IPS-20b (cell line): ENCODE measurements at regions not wholly inside any gene's neighbourhood (a gene's known extent, or its start where the extent isn't known, plus 50 kb on each side); places are given as distances from the start of the nearest gene placed in this dataset.

ENCODE experiments used
- H3K27ac ChIP-seq: one replicate; pipeline ENCODE4 v1.5.1; 2013; ENCODE audit warnings: low read length
- H3K27me3 ChIP-seq: 2 replicates; pipeline ENCODE4 v1.6.1; 2013; ENCODE audit warnings: mild to moderate bottlenecking, low read length, inconsistent platforms; ENCODE audit not compliant: insufficient read depth
- H3K36me3 ChIP-seq: 2 replicates; pipeline ENCODE4 v1.6.1; 2013; ENCODE audit warnings: low read depth, mild to moderate bottlenecking, inconsistent platforms, low read length, moderate library complexity; ENCODE audit not compliant: insufficient read depth
- H3K4me1 ChIP-seq: 2 replicates; pipeline ENCODE4 v1.6.1; 2013; ENCODE audit warnings: mild to moderate bottlenecking, control low read depth, inconsistent platforms, low read length, moderate library complexity; ENCODE audit not compliant: insufficient read depth
- H3K4me3 ChIP-seq: 2 replicates; pipeline ENCODE4 v1.5.1; 2013; ENCODE audit warnings: mild to moderate bottlenecking, low read length, inconsistent platforms
- H3K9ac ChIP-seq: 2 replicates; pipeline ENCODE4 v1.6.1; 2013; ENCODE audit warnings: low read depth, mild to moderate bottlenecking, inconsistent platforms, low read length, moderate library complexity
- H3K9me3 ChIP-seq: 2 replicates; pipeline ENCODE4 v1.6.1; 2013; ENCODE audit warnings: mild to moderate bottlenecking, low read depth, low read length, inconsistent platforms; ENCODE audit not compliant: insufficient read depth

- Histone ChIP-seq H3K4me3 (no peak overlapping the region), H3K36me3 (no peaks in the 10 kb centered on the region), H3K27ac (no peak overlapping the region), H3K9ac (no peak overlapping the region), H3K9me3 (no peaks in the 10 kb centered on the region), H3K4me1 (no peaks in the 10 kb centered on the region), H3K27me3 (no peaks in the 10 kb centered on the region)
These were observed 145.3 kb upstream of the ITGA4 start for GRCh38 chr2:181311837-181312236.

GRCh38 chr2:181312515-181312927 lies 144.7 kb upstream of the ITGA4 start:
- Histone ChIP-seq H3K4me1 (no peaks in the 10 kb centered on the region), H3K9ac (no peak overlapping the region), H3K27ac (no peak overlapping the region), H3K36me3 (no peaks in the 10 kb centered on the region), H3K4me3 (no peak overlapping the region), H3K9me3 (no peaks in the 10 kb centered on the region), H3K27me3 (no peaks in the 10 kb centered on the region)

GRCh38 chr2:181313845-181314244 lies 143.3 kb upstream of the ITGA4 start:
- Histone ChIP-seq H3K4me3 (no peak overlapping the region), H3K27me3 (no peaks in the 10 kb centered on the region), H3K9ac (no peak overlapping the region), H3K36me3 (no peaks in the 10 kb centered on the region), H3K27ac (no peak overlapping the region), H3K9me3 (no peaks in the 10 kb centered on the region), H3K4me1 (0 out of 2 replicates have a peak, but pooled peaks cover under 1% of the 10 kb centered on the region)

DNA sequence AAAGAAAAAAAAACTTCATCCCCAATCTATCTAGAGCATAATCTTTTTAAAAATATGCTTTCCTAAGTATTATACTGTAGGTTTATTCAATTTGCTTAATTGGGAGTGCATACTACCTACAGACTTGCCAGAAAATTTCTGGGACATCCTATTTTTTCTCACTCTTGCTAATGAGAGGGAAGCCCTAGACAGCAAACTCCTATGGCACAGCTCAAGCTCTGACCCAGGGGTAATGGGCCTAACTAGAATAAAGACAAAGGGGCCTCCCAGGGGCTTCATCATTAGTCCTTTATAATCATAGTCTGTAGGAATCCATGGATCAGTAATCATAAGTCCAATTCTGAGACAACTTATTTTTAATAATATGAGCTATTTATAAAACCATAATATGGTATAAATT lies 142.6 kb upstream of the ITGA4 start:
- H3K36me3 ChIP-seq: no peaks in the 10 kb centered on the region
- no peaks in the 10 kb centered on the region for H3K9me3 ChIP-seq
- no peak overlapping the region for H3K4me3 ChIP-seq
- H3K27ac ChIP-seq: no peak overlapping the region
- H3K4me1 ChIP-seq: 0 out of 2 replicates have a peak, but pooled peaks cover 3% of the 10 kb centered on the region
- no peak overlapping the region for H3K9ac ChIP-seq
- no peaks in the 10 kb centered on the region for H3K27me3 ChIP-seq

DNA sequence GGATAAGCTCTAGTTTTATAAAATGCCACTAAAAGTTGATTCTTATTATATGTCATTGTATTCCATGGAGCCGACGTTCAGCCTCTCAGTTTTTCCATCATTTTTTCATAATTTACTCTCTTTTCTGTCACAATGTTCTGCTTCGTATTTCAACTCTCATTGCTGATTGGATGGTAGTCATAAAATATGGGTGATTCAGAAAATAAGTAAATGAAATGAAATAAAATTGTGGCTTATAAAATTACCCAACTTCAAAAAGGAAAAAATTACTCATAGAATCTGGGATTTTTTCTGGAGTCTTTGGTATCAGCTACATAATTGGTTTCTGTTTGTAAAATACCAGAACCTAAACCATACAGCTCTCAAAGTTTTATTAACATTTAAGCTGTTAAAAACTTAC lies 139.7 kb upstream of the ITGA4 start:
- no peaks in the 10 kb centered on the region for H3K36me3 ChIP-seq
- no peaks in the 10 kb centered on the region for H3K9me3 ChIP-seq
- no peaks in the 10 kb centered on the region for H3K27me3 ChIP-seq
- no peak overlapping the region for H3K9ac ChIP-seq
- 0 out of 2 replicates have a peak, but pooled peaks cover 3% of the 10 kb centered on the region for H3K4me1 ChIP-seq
- no peak overlapping the region for H3K27ac ChIP-seq
- no peak overlapping the region for H3K4me3 ChIP-seq

GRCh38 chr2:181318504-181319280 lies 138.5 kb upstream of the ITGA4 start:
- Histone ChIP-seq H3K36me3 (no peaks in the 10 kb centered on the region), H3K9me3 (no peaks in the 10 kb centered on the region), H3K9ac (no peak overlapping the region), H3K4me1 (peaks cover 7% of the 10 kb centered on the region; the same call in 1 of the 2 replicates), H3K27ac (no peak overlapping the region), H3K4me3 (no peak overlapping the region), H3K27me3 (no peaks in the 10 kb centered on the region)

- no peak overlapping the region for H3K27ac ChIP-seq
- H3K4me1 ChIP-seq: peaks cover 11% of the 10 kb centered on the region; the same call in 1 of the 2 replicates
- H3K9me3 ChIP-seq: no peaks in the 10 kb centered on the region
- no peak overlapping the region for H3K4me3 ChIP-seq
- no peaks in the 10 kb centered on the region for H3K36me3 ChIP-seq
- H3K27me3 ChIP-seq: no peaks in the 10 kb centered on the region
- no peak overlapping the region for H3K9ac ChIP-seq
These were observed 137.9 kb upstream of the ITGA4 start for GRCh38 chr2:181319286-181319685.

GRCh38 chr2:181320638-181321037 lies 136.5 kb upstream of the ITGA4 start:
- Histone ChIP-seq H3K27me3 (no peaks in the 10 kb centered on the region), H3K9ac (no peak overlapping the region), H3K4me3 (no peak overlapping the region), H3K9me3 (no peaks in the 10 kb centered on the region), H3K4me1 (peaks cover 14% of the 10 kb centered on the region; the same call in 1 of the 2 replicates), H3K27ac (no peak overlapping the region), H3K36me3 (no peaks in the 10 kb centered on the region)

DNA sequence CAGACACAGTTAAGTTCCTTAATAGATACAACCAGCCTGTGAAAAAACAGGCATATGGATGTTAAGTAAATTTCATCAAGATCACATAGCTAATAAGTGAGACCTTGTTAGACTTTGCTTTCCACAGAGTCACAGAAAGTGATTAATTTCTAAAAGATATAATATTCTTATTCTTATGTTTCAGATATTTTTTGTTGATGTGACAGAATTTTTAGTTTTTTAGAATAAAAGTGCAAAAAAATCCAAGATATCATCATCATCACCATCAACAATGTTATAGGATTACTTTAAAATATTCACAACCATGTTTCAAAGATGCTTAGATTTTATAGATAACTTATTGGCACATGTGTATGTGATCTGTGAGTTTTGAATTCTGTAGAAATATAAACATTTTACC lies 132.3 kb upstream of the ITGA4 start:
- no peaks in the 10 kb centered on the region for H3K9me3 ChIP-seq
- no peak overlapping the region for H3K4me3 ChIP-seq

GRCh38 chr2:181326661-181327060 lies 130.5 kb upstream of the ITGA4 start:
- peaks cover 11% of the 10 kb centered on the region; the same call in 1 of the 2 replicates for H3K4me1 ChIP-seq
- H3K9ac ChIP-seq: no peak overlapping the region
- H3K9me3 ChIP-seq: no peaks in the 10 kb centered on the region
- H3K36me3 ChIP-seq: no peaks in the 10 kb centered on the region
- no peaks in the 10 kb centered on the region for H3K27me3 ChIP-seq
- no peak overlapping the region for H3K27ac ChIP-seq
- H3K4me3 ChIP-seq: no peak overlapping the region

More for the DNA sequence above, 132.3 kb upstream of the ITGA4 start:
- no peaks in the 10 kb centered on the region for H3K27me3 ChIP-seq
- H3K9ac ChIP-seq: no peak overlapping the region
- H3K4me1 ChIP-seq: peaks cover 11% of the 10 kb centered on the region; the same call in 1 of the 2 replicates
- no peaks in the 10 kb centered on the region for H3K36me3 ChIP-seq
- no peak overlapping the region for H3K27ac ChIP-seq

DNA sequence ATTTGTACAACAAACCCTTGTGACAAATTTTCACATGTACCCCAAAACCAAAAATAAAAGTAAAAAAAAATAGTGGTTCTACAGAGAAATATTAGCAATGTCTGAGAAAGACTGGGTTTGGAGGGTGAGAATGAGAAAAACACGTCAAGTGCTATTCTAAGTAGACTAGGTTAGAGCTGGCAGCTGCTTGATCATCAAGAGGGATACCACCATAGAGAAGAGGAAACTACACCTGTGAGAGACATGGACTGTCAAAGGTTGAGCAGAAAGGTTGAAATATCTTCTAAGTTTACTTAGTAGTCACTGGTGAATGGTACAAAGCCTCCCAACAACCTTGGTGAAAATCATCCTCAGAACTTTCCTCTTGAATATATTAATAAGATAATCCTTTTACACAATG lies 126.9 kb upstream of the ITGA4 start:
- H3K27me3 ChIP-seq: no peaks in the 10 kb centered on the region
- H3K4me3 ChIP-seq: no peak overlapping the region
- no peaks in the 10 kb centered on the region for H3K36me3 ChIP-seq
- H3K27ac ChIP-seq: no peak overlapping the region
- peaks cover 2% of the 10 kb centered on the region; the same call in 1 of the 2 replicates for H3K4me1 ChIP-seq
- H3K9me3 ChIP-seq: no peaks in the 10 kb centered on the region
- H3K9ac ChIP-seq: no peak overlapping the region

DNA sequence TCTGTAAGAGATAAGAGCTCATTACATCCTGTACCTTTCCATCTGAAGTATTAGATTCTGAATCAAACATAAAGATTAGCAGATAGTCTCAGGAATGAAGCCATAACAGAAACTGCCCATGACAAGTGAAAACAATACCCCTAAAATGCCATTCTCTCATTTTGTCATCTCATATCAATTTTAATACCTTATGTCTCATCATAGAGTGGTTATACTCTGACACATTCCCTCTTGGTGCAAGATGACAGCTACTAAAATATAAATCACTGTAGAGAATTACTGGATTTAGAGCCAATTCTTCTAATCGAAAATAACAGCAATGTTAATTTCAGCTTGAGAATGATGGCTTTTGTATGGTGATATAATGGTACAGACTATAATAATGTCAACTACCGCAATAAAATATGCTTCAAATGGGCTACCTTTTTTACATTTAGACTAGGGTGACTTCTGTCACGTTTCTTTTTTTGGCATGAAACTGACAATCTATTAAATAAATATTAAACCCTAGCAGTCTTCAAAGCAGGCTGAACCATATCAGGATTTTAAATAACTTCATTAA lies 125.1 kb upstream of the ITGA4 start:
- H3K4me1 ChIP-seq: no peaks in the 10 kb centered on the region; the same call in 1 of the 2 replicates
- no peak overlapping the region for H3K4me3 ChIP-seq
- H3K27ac ChIP-seq: no peak overlapping the region
- H3K36me3 ChIP-seq: no peaks in the 10 kb centered on the region
- H3K27me3 ChIP-seq: no peaks in the 10 kb centered on the region
- H3K9ac ChIP-seq: no peak overlapping the region
- no peaks in the 10 kb centered on the region for H3K9me3 ChIP-seq
